ENCODE measurements at regions not wholly inside any gene's neighbourhood (a gene's known extent, or its start where the extent isn't known, plus 50 kb on each side); places are given as distances from the start of the nearest gene placed in this dataset.
"Not testable (repeated sequence)": the region's sequence is repeated elsewhere in the genome, so short reads cannot be mapped to it uniquely, and the experiment has no call there.

DNA sequence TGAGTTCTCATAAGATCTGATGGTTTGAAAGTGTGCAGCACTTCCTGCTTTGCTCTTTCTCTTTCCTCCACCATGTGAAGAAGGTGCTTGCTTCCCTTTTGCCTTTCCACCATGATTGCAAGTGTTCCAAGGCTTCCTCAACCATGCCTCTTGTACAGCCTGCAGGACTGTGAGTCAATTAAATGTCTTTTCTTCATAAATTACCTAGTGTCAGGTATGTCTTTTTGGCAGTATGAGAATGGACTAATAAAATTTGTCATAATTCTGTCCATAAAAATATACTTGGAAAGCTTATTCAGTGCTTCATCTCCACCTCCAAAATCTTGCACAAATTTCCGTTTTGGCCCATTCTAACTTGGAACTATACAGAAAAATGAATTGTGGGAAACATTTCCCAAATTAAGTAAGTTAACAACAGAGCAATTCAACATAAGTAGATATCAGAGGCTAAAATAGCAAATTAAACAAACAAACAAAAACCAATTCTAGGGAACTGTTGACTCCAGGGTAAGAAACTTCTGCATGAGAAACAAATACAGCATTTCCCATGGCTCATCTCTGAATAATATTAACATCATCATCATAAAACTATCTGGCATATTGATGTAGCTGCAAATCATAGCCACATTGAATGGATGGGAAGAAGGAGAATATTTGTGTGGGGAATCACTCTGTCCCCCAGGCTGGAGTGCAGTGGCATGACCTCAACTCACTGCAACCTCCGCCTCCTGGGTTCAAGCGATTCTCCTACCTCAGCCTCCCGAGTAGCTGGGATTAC, 459.5 kb upstream of the FAR2 start:
- DNase-seq (ENCODE audit: low spot score): no peak

- no peak for DNase-seq (ENCODE audit: low spot score)
Observed at GRCh38 chr12:28693565-28694219, 455.4 kb upstream of the FAR2 start.

DNA sequence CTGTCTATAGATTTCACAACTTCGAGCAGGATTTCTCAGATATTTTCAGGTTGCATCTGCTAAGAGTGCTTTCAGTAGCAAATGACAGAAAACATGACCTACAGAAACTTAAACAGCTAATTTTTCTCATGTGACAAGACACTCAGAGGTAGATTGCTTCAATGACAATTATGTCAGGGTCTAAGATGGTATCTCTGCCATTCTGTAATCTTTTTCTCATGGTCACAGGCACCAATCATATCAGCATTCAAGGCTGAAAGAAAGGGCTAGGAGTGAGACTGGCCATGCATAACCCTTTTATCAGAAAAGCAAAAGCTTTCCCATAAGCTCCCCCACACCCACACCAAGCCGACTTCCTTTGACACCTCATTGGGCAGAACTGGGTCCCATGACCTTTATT, 450.5 kb upstream of the FAR2 start:
- no peak for DNase-seq (ENCODE audit: low spot score)

- DNase-seq (ENCODE audit: low spot score): no peak
Observed at GRCh38 chr12:28699029-28699428, 450.0 kb upstream of the FAR2 start.

- no peak for DNase-seq (ENCODE audit: low spot score)
Observed at GRCh38 chr12:28700161-28700560, 448.9 kb upstream of the FAR2 start.

- no peak for DNase-seq (ENCODE audit: low spot score)
Observed at GRCh38 chr12:28704477-28705169, 444.5 kb upstream of the FAR2 start.

GRCh38 chr12:28708918-28709371, 440.1 kb upstream of the FAR2 start:
- no peak for DNase-seq (ENCODE audit: low spot score)

DNA sequence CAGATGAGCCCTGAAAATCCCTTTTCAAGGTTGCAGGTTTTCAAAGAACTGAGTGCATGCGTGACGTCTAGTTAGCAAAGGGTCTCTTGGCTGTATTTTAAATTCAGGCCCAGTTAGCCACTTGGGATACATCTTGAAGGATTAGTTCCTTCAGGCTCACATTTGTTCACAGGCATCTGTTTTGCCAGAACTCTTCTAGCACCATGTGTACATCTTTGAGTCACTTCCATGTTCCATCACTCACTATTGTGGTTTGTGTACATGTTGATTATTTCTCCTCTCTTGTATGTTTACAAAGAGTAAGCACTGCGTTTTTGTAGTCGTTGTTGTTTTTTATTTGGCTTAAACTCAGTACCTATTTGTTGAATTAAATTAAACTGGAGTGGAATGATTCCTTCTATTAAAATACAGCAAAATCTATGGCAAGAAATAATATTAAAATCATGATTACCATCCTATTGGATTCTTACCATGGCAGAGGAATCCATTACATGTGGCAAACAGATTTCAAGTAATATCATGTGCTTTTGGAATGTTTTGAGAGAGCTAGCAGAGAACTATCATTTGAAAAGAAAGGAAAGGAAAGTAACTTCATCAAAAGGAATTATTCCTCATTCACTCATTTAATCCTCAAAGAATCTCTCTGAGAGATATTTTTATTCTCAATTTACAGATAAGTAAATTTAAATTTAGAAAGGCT, 438.9 kb upstream of the FAR2 start:
- no peak for DNase-seq (ENCODE audit: low spot score)

GRCh38 chr12:28710882-28711281, 438.2 kb upstream of the FAR2 start:
- no peak for DNase-seq (ENCODE audit: low spot score)

DNA sequence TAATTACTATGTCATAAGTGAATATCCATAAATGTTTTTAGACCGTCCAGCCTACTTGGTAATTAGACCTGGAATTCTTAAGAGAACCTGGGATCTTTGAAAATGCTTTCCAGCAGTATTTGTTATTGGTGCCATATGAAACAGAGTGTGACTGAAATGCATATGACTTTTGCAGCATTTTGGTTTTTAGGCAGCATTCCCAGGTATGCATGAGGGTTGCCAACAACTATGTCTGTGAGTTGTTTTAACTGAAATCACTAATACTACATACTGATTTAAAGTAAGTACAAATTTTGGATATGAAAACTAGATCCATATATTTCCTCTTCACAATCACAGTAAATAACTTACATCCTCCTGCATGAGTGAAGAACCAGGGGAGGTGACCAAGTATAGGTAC, 437.7 kb upstream of the FAR2 start:
- no peak for DNase-seq (ENCODE audit: low spot score)

DNA sequence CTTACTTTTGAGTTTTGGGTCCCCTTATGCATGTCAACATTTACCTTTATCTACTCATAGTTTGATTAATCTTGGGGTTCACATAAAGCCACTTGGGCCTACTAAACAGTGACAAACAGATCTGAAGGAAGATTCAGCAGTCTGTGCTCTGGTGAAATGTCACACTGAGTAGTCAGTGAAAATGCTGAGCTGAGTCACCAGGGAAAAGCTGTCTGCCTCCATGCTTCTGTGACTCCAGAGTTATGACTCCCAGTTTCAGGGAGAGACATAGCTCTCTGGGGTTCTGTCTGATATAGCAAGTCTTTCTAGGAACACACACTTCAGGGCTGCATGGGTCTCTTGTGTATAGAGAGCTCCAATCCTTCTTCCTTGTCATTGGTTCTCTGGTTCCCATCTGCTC, 406.3 kb upstream of the FAR2 start:
- no peak for DNase-seq (ENCODE audit: low spot score)

DNA sequence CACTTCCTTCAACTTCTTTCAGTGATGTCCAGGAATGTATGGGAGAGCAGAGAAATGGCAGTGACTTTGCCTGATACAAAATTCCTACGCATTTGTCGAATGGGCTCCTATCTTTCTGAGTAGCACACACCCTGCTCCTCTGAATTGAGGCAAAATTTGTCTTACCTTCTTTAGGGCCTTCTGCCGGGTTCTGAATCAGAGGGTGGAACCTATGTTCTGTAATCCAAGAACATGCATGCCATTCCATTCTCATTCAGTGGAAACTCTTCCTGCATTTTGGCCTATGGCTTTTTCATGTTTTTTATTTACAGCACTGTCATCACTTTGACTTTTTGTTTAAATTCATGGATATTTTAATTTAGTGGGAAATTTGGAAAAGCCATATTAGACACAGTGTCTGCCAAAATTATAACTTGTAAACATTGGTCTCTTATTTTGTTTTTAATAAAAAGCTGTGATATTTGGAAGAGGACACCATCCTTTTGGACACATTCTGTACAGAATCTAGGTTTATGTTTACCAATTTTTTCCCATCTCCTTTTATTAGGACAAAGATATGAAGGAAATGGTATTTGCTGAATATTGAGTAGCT, 402.2 kb upstream of the FAR2 start:
- no peak for DNase-seq (ENCODE audit: low spot score)

- DNase-seq (ENCODE audit: low spot score): no peak
Observed at GRCh38 chr12:28750946-28751685, 398.0 kb upstream of the FAR2 start.

DNA sequence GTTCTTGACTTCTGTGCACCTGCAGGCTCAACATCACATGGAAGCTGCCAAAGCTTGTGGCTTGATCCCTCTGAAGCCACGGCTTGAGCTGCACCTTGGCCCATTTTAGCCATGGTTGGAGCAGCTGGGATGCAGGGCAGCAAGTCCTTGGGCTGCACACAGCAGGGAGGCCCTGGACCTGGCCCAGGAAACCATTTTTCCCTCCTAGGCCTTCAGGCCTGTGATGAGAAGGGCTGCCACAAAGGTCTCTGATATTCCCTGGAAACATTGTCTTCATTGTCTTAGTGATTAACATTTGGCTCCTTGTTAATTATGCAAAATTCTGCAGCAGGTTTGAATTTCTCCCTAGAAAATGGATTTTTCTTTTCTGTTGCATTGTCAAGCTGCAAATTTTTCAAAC, 394.1 kb upstream of the FAR2 start:
- DNase-seq (ENCODE audit: low spot score): no peak

DNA sequence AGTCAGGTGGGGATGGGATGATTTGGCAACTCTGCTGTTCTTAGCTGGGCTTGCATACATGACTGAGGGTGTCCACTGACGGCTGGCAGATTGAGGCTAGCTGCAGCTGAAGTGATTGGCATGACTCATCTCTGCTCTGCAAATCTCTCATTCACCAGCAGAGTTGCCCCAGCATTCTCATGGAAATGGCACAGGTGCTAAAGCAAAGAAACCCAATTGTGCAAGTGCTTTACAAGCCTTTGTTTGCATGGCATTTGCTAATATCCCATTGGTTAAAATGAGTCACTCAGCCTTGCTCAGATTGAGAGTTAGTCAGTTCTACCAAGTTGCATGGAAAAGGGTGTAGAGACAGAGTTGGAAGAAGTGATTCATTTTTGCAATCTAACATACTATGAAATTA, 389.7 kb upstream of the FAR2 start:
- DNase-seq (ENCODE audit: low spot score): no peak

- not testable (repeated sequence) for DNase-seq (ENCODE audit: low spot score)
Observed at GRCh38 chr12:28760040-28760903, 388.8 kb upstream of the FAR2 start.

DNA sequence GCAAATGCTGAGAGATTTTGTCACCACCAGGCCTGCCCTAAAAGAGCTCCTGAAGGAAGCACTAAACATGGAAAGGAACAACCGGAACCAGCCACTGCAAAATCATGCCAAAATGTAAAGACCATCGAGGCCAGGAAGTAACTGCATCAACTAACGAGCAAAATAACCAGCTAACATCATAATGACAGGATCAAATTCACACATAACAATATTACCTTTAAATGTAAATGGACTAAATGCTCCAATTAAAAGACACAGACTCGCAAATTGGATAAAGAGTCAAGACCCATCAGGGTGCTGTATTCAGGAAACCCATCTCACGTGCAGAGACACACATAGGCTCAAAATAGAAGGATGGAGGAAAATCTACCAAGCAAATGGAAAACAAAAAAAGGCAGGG, 387.2 kb upstream of the FAR2 start:
- DNase-seq (ENCODE audit: low spot score): not testable (repeated sequence)

DNA sequence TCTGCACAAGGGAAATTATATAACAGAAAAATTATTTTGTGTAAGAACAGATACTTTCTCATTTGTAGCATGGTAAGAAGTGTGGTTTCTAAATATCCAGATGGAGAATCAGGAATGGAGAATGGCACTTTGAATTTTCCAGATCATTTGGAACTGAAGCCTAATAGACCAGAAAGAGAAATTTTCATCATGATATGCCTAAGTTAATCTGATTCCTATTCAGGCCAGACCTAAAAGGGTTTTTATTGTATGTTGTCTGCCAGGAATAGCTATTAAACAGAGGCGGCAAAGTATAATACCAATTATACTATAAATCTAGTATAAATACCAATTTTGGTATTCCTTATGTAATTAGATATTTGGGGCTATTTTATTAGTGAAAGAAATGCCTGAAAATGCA, 382.7 kb upstream of the FAR2 start:
- no peak for DNase-seq (ENCODE audit: low spot score)

DNA sequence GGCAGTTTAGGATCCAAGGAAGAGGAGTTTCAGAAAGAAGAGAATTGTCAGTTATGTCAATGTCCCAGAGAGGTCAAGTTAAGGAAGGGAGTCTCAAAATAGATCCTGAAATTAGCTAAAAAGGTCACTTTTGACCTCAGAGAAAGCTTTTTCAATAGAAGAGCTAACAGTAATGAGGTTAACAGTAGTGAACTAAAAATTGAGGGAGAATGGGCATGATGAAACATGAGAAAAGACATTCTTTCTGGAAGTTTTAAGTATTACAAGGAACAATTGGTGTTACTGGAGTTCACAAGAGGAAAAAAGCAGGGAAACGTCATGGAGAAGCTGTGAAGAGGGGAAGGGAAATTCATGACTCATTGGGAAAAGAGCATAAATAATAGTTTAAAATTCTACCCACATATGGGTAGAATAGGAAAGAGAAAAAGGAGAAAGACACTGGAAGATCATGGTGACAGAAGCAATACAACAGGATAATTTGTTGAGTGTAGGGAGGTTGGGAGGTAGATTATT, 381.2 kb upstream of the FAR2 start:
- no peak for DNase-seq (ENCODE audit: low spot score)

DNA sequence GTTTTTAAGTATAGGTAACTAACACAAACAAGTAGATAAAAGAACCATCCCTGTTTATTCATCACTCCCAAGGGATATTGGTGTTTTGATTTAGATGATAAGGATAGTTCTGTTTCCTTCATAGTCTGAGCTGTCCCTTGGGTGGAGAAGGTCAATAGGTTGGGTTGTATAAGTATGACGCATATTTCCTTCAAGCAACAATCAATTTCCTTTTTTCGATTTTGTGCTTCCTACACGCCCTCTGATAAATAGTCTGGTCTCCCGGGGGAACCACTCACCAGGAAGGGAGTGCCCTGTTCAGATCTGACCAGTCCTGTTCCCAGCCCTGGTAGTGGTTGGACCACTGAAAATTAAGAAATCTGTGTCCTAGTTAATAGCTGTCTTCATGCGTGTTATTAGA, 378.8 kb upstream of the FAR2 start:
- no peak for DNase-seq (ENCODE audit: low spot score)
